ENCODE measurements at regions not wholly inside any gene's neighbourhood (a gene's known extent, or its start where the extent isn't known, plus 50 kb on each side); places are given as distances from the start of the nearest gene placed in this dataset.
A peak's percentile ranks its signal among the peaks of the same experiment; 100 is the strongest.
"Not testable (repeated sequence)": the region's sequence is repeated elsewhere in the genome, so short reads cannot be mapped to it uniquely, and the experiment has no call there.

GRCh38 chr11:116057000-116057399 lies 552.8 kb upstream of the CADM1 start:
- Histone ChIP-seq H3K36me3 (ENCODE audit: insufficient read depth, low read depth, low read length) (no peaks in the 10 kb centered on the region), H3K4me1 (ENCODE audit: insufficient read depth, low read length) (peaks cover 23% of the 10 kb centered on the region), H3K27me3 (ENCODE audit: insufficient read depth, low read length) (peaks cover 35% of the 10 kb centered on the region), H3K9ac (ENCODE audit: low read depth, low read length) (no peak overlapping the region), H3K9me3 (ENCODE audit: insufficient read depth, low read depth, low read length) (no peaks in the 10 kb centered on the region), H3K4me3 (ENCODE audit: low read length) (no peak overlapping the region), H3K27ac (ENCODE audit: low read length) (no peak overlapping the region)

GRCh38 chr11:116055064-116055463 lies 550.8 kb upstream of the CADM1 start:
- Histone ChIP-seq H3K9me3 (ENCODE audit: insufficient read depth, low read depth, low read length) (no peaks in the 10 kb centered on the region), H3K36me3 (ENCODE audit: insufficient read depth, low read depth, low read length) (no peaks in the 10 kb centered on the region), H3K9ac (ENCODE audit: low read depth, low read length) (no peak overlapping the region), H3K27ac (ENCODE audit: low read length) (no peak overlapping the region), H3K4me1 (ENCODE audit: insufficient read depth, low read length) (peaks cover 23% of the 10 kb centered on the region), H3K27me3 (ENCODE audit: insufficient read depth, low read length) (peaks cover 43% of the 10 kb centered on the region), H3K4me3 (ENCODE audit: low read length) (no peak overlapping the region)

- Histone ChIP-seq H3K9me3 (ENCODE audit: insufficient read depth, low read depth, low read length) (no peaks in the 10 kb centered on the region), H3K4me3 (ENCODE audit: low read length) (peak overlapping the region; percentile 27; the same call in 1 of the 2 replicates), H3K36me3 (ENCODE audit: insufficient read depth, low read depth, low read length) (no peaks in the 10 kb centered on the region), H3K27me3 (ENCODE audit: insufficient read depth, low read length) (peaks cover 38% of the 10 kb centered on the region), H3K4me1 (ENCODE audit: insufficient read depth, low read length) (peaks cover 17% of the 10 kb centered on the region), H3K9ac (ENCODE audit: low read depth, low read length) (no peak overlapping the region), H3K27ac (ENCODE audit: low read length) (no peak overlapping the region)
Measured at GRCh38 chr11:116053548-116053919, 549.3 kb upstream of the CADM1 start.

GRCh38 chr11:116052603-116053547 lies 548.7 kb upstream of the CADM1 start:
- Histone ChIP-seq H3K4me1 (ENCODE audit: insufficient read depth, low read length) (peaks cover 17% of the 10 kb centered on the region), H3K4me3 (ENCODE audit: low read length) (peak overlapping the region; percentile 27; the same call in 1 of the 2 replicates), H3K27me3 (ENCODE audit: insufficient read depth, low read length) (peaks cover 38% of the 10 kb centered on the region), H3K9me3 (ENCODE audit: insufficient read depth, low read depth, low read length) (no peaks in the 10 kb centered on the region), H3K36me3 (ENCODE audit: insufficient read depth, low read depth, low read length) (no peaks in the 10 kb centered on the region), H3K27ac (ENCODE audit: low read length) (no peak overlapping the region), H3K9ac (ENCODE audit: low read depth, low read length) (no peak overlapping the region)

GRCh38 chr11:116051494-116051893 lies 547.3 kb upstream of the CADM1 start:
- H3K27me3 ChIP-seq (ENCODE audit: insufficient read depth, low read length), result peaks cover 38% of the 10 kb centered on the region
- no peaks in the 10 kb centered on the region for H3K36me3 ChIP-seq (ENCODE audit: insufficient read depth, low read depth, low read length)
- H3K27ac ChIP-seq (ENCODE audit: low read length), result no peak overlapping the region
- H3K9ac ChIP-seq (ENCODE audit: low read depth, low read length), result no peak overlapping the region
- H3K4me1 ChIP-seq (ENCODE audit: insufficient read depth, low read length), result peaks cover 17% of the 10 kb centered on the region
- H3K9me3 ChIP-seq (ENCODE audit: insufficient read depth, low read depth, low read length), result no peaks in the 10 kb centered on the region
- H3K4me3 ChIP-seq (ENCODE audit: low read length), result no peak overlapping the region

- no peaks in the 10 kb centered on the region for H3K9me3 ChIP-seq (ENCODE audit: insufficient read depth, low read depth, low read length)
Measured at GRCh38 chr11:116049383-116049782, 545.2 kb upstream of the CADM1 start.

GRCh38 chr11:116046127-116046526 lies 541.9 kb upstream of the CADM1 start:
- H3K27me3 ChIP-seq (ENCODE audit: insufficient read depth, low read length), result peaks cover 12% of the 10 kb centered on the region
- H3K36me3 ChIP-seq (ENCODE audit: insufficient read depth, low read depth, low read length), result no peaks in the 10 kb centered on the region
- H3K9ac ChIP-seq (ENCODE audit: low read depth, low read length), result no peak overlapping the region
- 0 out of 2 replicates have a peak, but pooled peaks cover 2% of the 10 kb centered on the region for H3K4me1 ChIP-seq (ENCODE audit: insufficient read depth, low read length)
- no peak overlapping the region for H3K27ac ChIP-seq (ENCODE audit: low read length)
- no peak overlapping the region for H3K4me3 ChIP-seq (ENCODE audit: low read length)
- H3K9me3 ChIP-seq (ENCODE audit: insufficient read depth, low read depth, low read length), result no peaks in the 10 kb centered on the region

More at GRCh38 chr11:116049383-116049782, 545.2 kb upstream of the CADM1 start:
- Histone ChIP-seq H3K9ac (ENCODE audit: low read depth, low read length) (no peak overlapping the region), H3K27me3 (ENCODE audit: insufficient read depth, low read length) (peaks cover 27% of the 10 kb centered on the region), H3K27ac (ENCODE audit: low read length) (no peak overlapping the region), H3K4me3 (ENCODE audit: low read length) (no peak overlapping the region), H3K4me1 (ENCODE audit: insufficient read depth, low read length) (peaks cover 20% of the 10 kb centered on the region), H3K36me3 (ENCODE audit: insufficient read depth, low read depth, low read length) (no peaks in the 10 kb centered on the region)

- no peak overlapping the region for H3K9ac ChIP-seq (ENCODE audit: low read depth, low read length)
- no peak overlapping the region for H3K27ac ChIP-seq (ENCODE audit: low read length)
- no peaks in the 10 kb centered on the region for H3K36me3 ChIP-seq (ENCODE audit: insufficient read depth, low read depth, low read length)
- H3K9me3 ChIP-seq (ENCODE audit: insufficient read depth, low read depth, low read length), result no peaks in the 10 kb centered on the region
- H3K4me1 ChIP-seq (ENCODE audit: insufficient read depth, low read length), result 0 out of 2 replicates have a peak, but pooled peaks cover 2% of the 10 kb centered on the region
- H3K27me3 ChIP-seq (ENCODE audit: insufficient read depth, low read length), result peaks cover under 1% of the 10 kb centered on the region; the same call in 1 of the 2 replicates
- no peak overlapping the region for H3K4me3 ChIP-seq (ENCODE audit: low read length)
Measured at GRCh38 chr11:116044941-116045340, 540.7 kb upstream of the CADM1 start.

GRCh38 chr11:116044520-116044919 lies 540.3 kb upstream of the CADM1 start:
- no peaks in the 10 kb centered on the region; the same call in 1 of the 2 replicates for H3K27me3 ChIP-seq (ENCODE audit: insufficient read depth, low read length)
- no peaks in the 10 kb centered on the region for H3K9me3 ChIP-seq (ENCODE audit: insufficient read depth, low read depth, low read length)
- 0 out of 2 replicates have a peak, but pooled peaks cover 2% of the 10 kb centered on the region for H3K4me1 ChIP-seq (ENCODE audit: insufficient read depth, low read length)
- H3K36me3 ChIP-seq (ENCODE audit: insufficient read depth, low read depth, low read length), result no peaks in the 10 kb centered on the region
- H3K27ac ChIP-seq (ENCODE audit: low read length), result no peak overlapping the region
- H3K4me3 ChIP-seq (ENCODE audit: low read length), result no peak overlapping the region
- no peak overlapping the region for H3K9ac ChIP-seq (ENCODE audit: low read depth, low read length)

- H3K9me3 ChIP-seq (ENCODE audit: insufficient read depth, low read depth, low read length), result no peaks in the 10 kb centered on the region
- no peaks in the 10 kb centered on the region; the same call in 1 of the 2 replicates for H3K27me3 ChIP-seq (ENCODE audit: insufficient read depth, low read length)
- H3K27ac ChIP-seq (ENCODE audit: low read length), result no peak overlapping the region
- H3K36me3 ChIP-seq (ENCODE audit: insufficient read depth, low read depth, low read length), result no peaks in the 10 kb centered on the region
- H3K4me3 ChIP-seq (ENCODE audit: low read length), result no peak overlapping the region
- no peak overlapping the region for H3K9ac ChIP-seq (ENCODE audit: low read depth, low read length)
- H3K4me1 ChIP-seq (ENCODE audit: insufficient read depth, low read length), result 0 out of 2 replicates have a peak, but pooled peaks cover 2% of the 10 kb centered on the region
Measured at GRCh38 chr11:116043857-116044256, 539.6 kb upstream of the CADM1 start.

GRCh38 chr11:116043059-116043458 lies 538.8 kb upstream of the CADM1 start:
- not testable (repeated sequence) for H3K9ac ChIP-seq (ENCODE audit: low read depth, low read length); H3K9me3 ChIP-seq (ENCODE audit: insufficient read depth, low read depth, low read length)

GRCh38 chr11:116042146-116042545 lies 537.9 kb upstream of the CADM1 start:
- Histone ChIP-seq H3K36me3 (ENCODE audit: insufficient read depth, low read depth, low read length) (no peaks in the 10 kb centered on the region), H3K4me3 (ENCODE audit: low read length) (no peak overlapping the region), H3K27ac (ENCODE audit: low read length) (no peak overlapping the region), H3K9me3 (ENCODE audit: insufficient read depth, low read depth, low read length) (no peaks in the 10 kb centered on the region), H3K9ac (ENCODE audit: low read depth, low read length) (no peak overlapping the region), H3K27me3 (ENCODE audit: insufficient read depth, low read length) (no peaks in the 10 kb centered on the region; the same call in 1 of the 2 replicates), H3K4me1 (ENCODE audit: insufficient read depth, low read length) (0 out of 2 replicates have a peak, but pooled peaks cover 2% of the 10 kb centered on the region)

More at GRCh38 chr11:116043059-116043458, 538.8 kb upstream of the CADM1 start:
- not testable (repeated sequence) for H3K27me3 ChIP-seq (ENCODE audit: insufficient read depth, low read length); H3K4me1 ChIP-seq (ENCODE audit: insufficient read depth, low read length); H3K36me3 ChIP-seq (ENCODE audit: insufficient read depth, low read depth, low read length); H3K27ac ChIP-seq (ENCODE audit: low read length); H3K4me3 ChIP-seq (ENCODE audit: low read length)

Measured in iPS-20b (cell line).